Ovary (tissue), 3 donors: ENCODE measurements at regions not wholly inside any gene's neighbourhood (a gene's known extent, or its start where the extent isn't known, plus 50 kb on each side); places are given as distances from the start of the nearest gene placed in this dataset.

Experiments
- CTCF ChIP-seq, 3 donors: fragments of 450-650 bp in 2 of 3; fragments of 200-600 bp in 1 of 3; IDR thresholded peaks; one replicate each; pipeline versions ENCODE4 v1.5.1 to v1.8.0; 2016 to 2022; ENCODE audit warnings: antibody characterized with exemption in 3 of 3, mild to moderate bottlenecking in 1 of 3
- POLR2A ChIP-seq: fragments of 450-650 bp; IDR thresholded peaks from one replicate; pipeline ENCODE4 v1.6.1; 2017; ENCODE audit warnings: antibody characterized with exemption, mild to moderate bottlenecking, moderate library complexity
- donor health status: DM: no; HTN: no; CAD: no.

- TF ChIP-seq CTCF (IDR thresholded peaks at IDR 0.05) (no peak), POLR2A (no peak)
Measured at GRCh38 chr4:71189471-71189870, 149.3 kb upstream of the SLC4A4 start.
